GM12878 (cell line): ENCODE measurements at regions not wholly inside any gene's neighbourhood (a gene's known extent, or its start where the extent isn't known, plus 50 kb on each side); places are given as distances from the start of the nearest gene placed in this dataset.

Experiments
- ATAC-seq: fragments of 200-7000 bp; cut with Tn5 transposase; 3 replicates; pipeline ENCODE4 v1.9.1; 2020; ENCODE audit warnings: mild to moderate bottlenecking, moderate library complexity
- BruUV-seq: library from RNA; stranded (reverse); fragments of 400-500 nt; replicated peaks from 2 replicates; lab custom pipeline; 2021; lab: Mats Ljungman, UMichigan
- CTCF ChIA-PET: fragments of 300-600 bp; sonication (Branson Sonifier 250); formaldehyde crosslinking; extraction: SDS; loops from one replicate; lab custom pipeline; 2021; ENCODE audit warnings: inconsistent platforms; lab: Yijun Ruan, JAX
- POLR2A ChIA-PET: fragments of 350-600 bp; formaldehyde crosslinking; extraction: SDS; loops from one replicate; lab custom pipeline; 2021; ENCODE audit warnings: inconsistent platforms; lab: Charles Lee
- RAD21 ChIA-PET: fragments of 300-600 bp; sonication (Branson Sonifier 250); formaldehyde crosslinking; loops from one replicate; lab custom pipeline; 2023; ENCODE audit warnings: antibody characterized with exemption; ENCODE audit not compliant: unreplicated experiment; lab: Charles Lee
- SMC1A ChIA-PET: fragments of 300-600 bp; sonication (Branson Sonifier 250); formaldehyde crosslinking; loops from one replicate; lab custom pipeline; 2023; ENCODE audit not compliant: unreplicated experiment, uncharacterized antibody; lab: Charles Lee
- DNase-seq: peaks from one replicate; pipeline ENCODE4 v3.0.0-alpha.2; 2011; ENCODE audit warnings: low read depth, low spot score
- FAIRE-seq: peaks from 3 replicates; lab custom pipeline; 2011; peaks lifted over from hg19 to GRCh38; lab: Jason Lieb, UNC
- H2AFZ ChIP-seq: 2 replicates; pipeline ENCODE4 v1.6.0; 2011; ENCODE audit warnings: low read depth, low read length, control low read depth; ENCODE audit not compliant: control insufficient read depth
- H3K27ac ChIP-seq: 2 replicates; pipeline ENCODE4 v1.5.1; 2011; ENCODE audit warnings: control low read depth; ENCODE audit not compliant: control insufficient read depth, insufficient read depth
- H3K27me3 ChIP-seq, 2 experiments: replicated peaks in 1 of 2; 2 replicates each; pipeline versions ENCODE4 v1.6.0 to v1.6.1; 2011; ENCODE audit warnings: low read length in 1 of 2; ENCODE audit not compliant: control insufficient read depth in 2 of 2, insufficient read depth in 2 of 2
- H3K36me3 ChIP-seq, 2 experiments: 2 replicates each; pipeline ENCODE4 v1.5.1; 2011; ENCODE audit warnings: low read length in 1 of 2; ENCODE audit not compliant: control insufficient read depth in 2 of 2, insufficient read depth in 2 of 2
- H3K4me1 ChIP-seq: 2 replicates; pipeline ENCODE4 v1.6.1; 2011; ENCODE audit warnings: mild to moderate bottlenecking, low read length, moderate library complexity, mixed read lengths; ENCODE audit not compliant: control insufficient read depth, insufficient read depth
- H3K4me2 ChIP-seq: 2 replicates; pipeline ENCODE4 v1.6.0; 2011; ENCODE audit warnings: control low read depth; ENCODE audit not compliant: control insufficient read depth, insufficient read depth
- H3K4me3 ChIP-seq: fragments of 200-600 bp; sonication (generic); 2 replicates; pipeline ENCODE4 v1.5.1; 2016
- H3K79me2 ChIP-seq: 2 replicates; pipeline ENCODE4 v1.6.0; 2011; ENCODE audit warnings: low read length; ENCODE audit not compliant: control insufficient read depth, insufficient read depth
- H3K9ac ChIP-seq: 2 replicates; pipeline ENCODE4 v1.8.0; 2011; ENCODE audit warnings: low read length, control low read depth, mixed read lengths; ENCODE audit not compliant: control insufficient read depth, insufficient read depth
- H3K9me3 ChIP-seq: replicated peaks from 3 replicates; pipeline ENCODE4 v1.5.1; 2011; ENCODE audit warnings: mild to moderate bottlenecking, low read length; ENCODE audit not compliant: control insufficient read depth, insufficient read depth
- H4K20me1 ChIP-seq: 2 replicates; pipeline ENCODE4 v1.6.0; 2011; ENCODE audit not compliant: control insufficient read depth, insufficient read depth
- ATF7 ChIP-seq: fragments of 450-650 bp; IDR thresholded peaks from 2 replicates; pipeline ENCODE4 v1.6.1; 2016; ENCODE audit warnings: low read depth, mild to moderate bottlenecking
- BCL3 ChIP-seq: IDR thresholded peaks from 2 replicates; pipeline ENCODE4 v1.6.1; 2011; ENCODE audit warnings: borderline replicate concordance, low read depth, mild to moderate bottlenecking, moderate library complexity, low read length; ENCODE audit not compliant: insufficient read depth, poor library complexity, severe bottlenecking
- DPF2 ChIP-seq: fragments of 450-650 bp; IDR thresholded peaks from 2 replicates; pipeline ENCODE4 v1.6.1; 2017; ENCODE audit warnings: mild to moderate bottlenecking
- EGR1 ChIP-seq, 2 experiments: IDR thresholded peaks; 1 replicate in 1 of 2; 2 replicates in 1 of 2; pipeline ENCODE4 v1.6.1; 2011 to 2012; ENCODE audit warnings: low read depth in 2 of 2, low read length in 2 of 2, borderline replicate concordance in 1 of 2, mild to moderate bottlenecking in 1 of 2, moderate library complexity in 1 of 2
- EP300 ChIP-seq, 2 experiments: fragments of 150-350 bp in 1 of 2; IDR thresholded peaks; 2 replicates each; pipeline ENCODE4 v1.6.1; 2011 to 2012; ENCODE audit warnings: low read depth in 2 of 2, low read length in 2 of 2, borderline replicate concordance in 1 of 2, improper control_type of control experiment in 1 of 2, inconsistent platforms in 1 of 2; ENCODE audit not compliant: control insufficient read depth in 1 of 2
- FOS ChIP-seq: IDR thresholded peaks from 3 replicates; pipeline ENCODE4 v1.6.1; 2011; ENCODE audit warnings: borderline replicate concordance; ENCODE audit not compliant: insufficient read length; ENCODE audit errors: extremely low read depth
- HDAC2 ChIP-seq: fragments of 200-600 bp; sonication (generic); IDR thresholded peaks from 2 replicates; pipeline ENCODE4 v1.6.1; 2017
- IKZF2 ChIP-seq, 2 experiments: fragments of 450-650 bp; IDR thresholded peaks; 2 replicates each; pipeline ENCODE4 v1.6.1; 2017; ENCODE audit warnings: mild to moderate bottlenecking in 2 of 2, moderate library complexity in 2 of 2
- JUND ChIP-seq: IDR thresholded peaks from 2 replicates; pipeline ENCODE4 v1.6.1; 2012; ENCODE audit warnings: low read depth, mild to moderate bottlenecking, low read length, improper control_type of control experiment, moderate library complexity
- MEF2A ChIP-seq: IDR thresholded peaks from 2 replicates; pipeline ENCODE4 v1.6.1; 2011; ENCODE audit warnings: low read depth, mild to moderate bottlenecking, low read length, moderate library complexity; ENCODE audit not compliant: insufficient read depth
- PAX5 ChIP-seq: IDR thresholded peaks from 2 replicates; pipeline ENCODE4 v1.6.1; 2011; ENCODE audit warnings: low read depth, low read length, borderline replicate concordance
- RAD21 ChIP-seq: IDR thresholded peaks from 2 replicates; pipeline ENCODE4 v1.6.1; 2011; ENCODE audit warnings: mild to moderate bottlenecking, low read depth, low read length, moderate library complexity; ENCODE audit not compliant: insufficient read depth
- SREBF2 ChIP-seq: IDR thresholded peaks from 2 replicates; pipeline ENCODE4 v1.6.1; 2012; ENCODE audit warnings: mild to moderate bottlenecking, low read length
- ZNF622 ChIP-seq: fragments of 450-650 bp; IDR thresholded peaks from 2 replicates; pipeline ENCODE4 v1.6.1; 2017; ENCODE audit warnings: mild to moderate bottlenecking, inconsistent platforms
- WGBS: methylation state at CpG from one replicate; pipeline ENCODE4 v1.1.6; 2016; ENCODE audit warnings: low lambda C conversion rate; ENCODE audit not compliant: insufficient replicate concordance, insufficient coverage; ENCODE audit errors: missing lambda C conversion rate; 5-methylcytosine and 5-hydroxymethylcytosine counted together
- in situ Hi-C: fragments of 300-500 bp; cut with MboI; formaldehyde crosslinking; loops from 9 replicates; pipeline ENCODE4 v1.14.3; 2018; ENCODE audit warnings: mixed read lengths
- intact Hi-C: fragments of 100-400 bp; cut with micrococcal nuclease; formaldehyde crosslinking; loops from one replicate; pipeline ENCODE4 v1.14.2; 2022; ENCODE audit not compliant: unreplicated experiment

GRCh38 chr4:187166886-187167512 is 443.3 kb upstream of the FAT1 start:
- no peak overlapping the region for H3K27ac ChIP-seq
- H2AFZ ChIP-seq, result no peak overlapping the region
- no peak overlapping the region for H3K4me2 ChIP-seq
- WGBS, result 43% methylated on average over 7 of the region's 7 CpGs
- no peak overlapping the region for H3K9ac ChIP-seq
- no TSS peak for BruUV-seq
- TF ChIP-seq EGR1 (IDR thresholded peaks at IDR 0.05; ENCODE audit: borderline replicate concordance in 1 of 2, low read depth in 2 of 2, low read length in 2 of 2) (no peak), BCL3 (no peak), RAD21 (no peak), DPF2 (no peak), ZNF622 (no peak), FOS (no peak), HDAC2 (no peak), PAX5 (no peak), IKZF2 (IDR thresholded peaks at IDR 0.05) (no peak), EP300 (IDR thresholded peaks at IDR 0.05; ENCODE audit: borderline replicate concordance in 1 of 2, control insufficient read depth in 1 of 2, low read depth in 2 of 2, low read length in 2 of 2) (no peak), SREBF2 (no peak), ATF7 (no peak), MEF2A (no peak), JUND (no peak)
- RAD21 ChIA-PET, result no interaction called here
- no peak for FAIRE-seq
- CTCF ChIA-PET, result no interaction called here
- H3K9me3 ChIP-seq, result no peaks in the 10 kb centered on the region
- H3K4me1 ChIP-seq, result no peaks in the 10 kb centered on the region
- no peaks in the 10 kb centered on the region for H3K79me2 ChIP-seq
- SMC1A ChIA-PET, result interaction anchor here (0.9 kb wide), 1 partner anchor 8 kb away, joined by 3 read pairs; no protein-coding TSS in a partner anchor
- H3K4me3 ChIP-seq, result no peak overlapping the region
- intact Hi-C loops, result no loop called here
- DNase-seq, result no peak
- H4K20me1 ChIP-seq, result no peaks in the 10 kb centered on the region
- no peaks in the 10 kb centered on the region for H3K27me3 ChIP-seq
- H3K36me3 ChIP-seq, result no peaks in the 10 kb centered on the region
- no peak for ATAC-seq
- POLR2A ChIA-PET, result no interaction called here
- in situ Hi-C loops, result no loop called here
